Body of pancreas (tissue), 4 donors: ENCODE measurements at regions not wholly inside any gene's neighbourhood (a gene's known extent, or its start where the extent isn't known, plus 50 kb on each side); places are given as distances from the start of the nearest gene placed in this dataset.

Experiments
- CTCF ChIP-seq, 7 experiments: fragments of 450-650 bp in 4 of 7; fragments of 200-600 bp in 3 of 7; sonication (generic) in 3 of 7; IDR thresholded peaks; one replicate each; pipeline ENCODE4 v1.5.1; 2016 to 2019; ENCODE audit warnings: antibody characterized with exemption in 7 of 7
- POLR2A ChIP-seq, 3 donors: fragments of 450-650 bp; IDR thresholded peaks; one replicate each; pipeline ENCODE4 v1.6.1; 2016; ENCODE audit warnings: antibody characterized with exemption in 3 of 3, mild to moderate bottlenecking in 2 of 3

- TF ChIP-seq CTCF (IDR thresholded peaks at IDR 0.05) = peak in 2 of 7 experiments; percentile 7 to 13
- TF ChIP-seq POLR2A (IDR thresholded peaks at IDR 0.05) = no peak
These were observed 338.0 kb downstream of the AASDHPPT start for GRCh38 chr11:106415510-106415909.
